Prostate gland (tissue), 2 donors: ENCODE measurements at regions not wholly inside any gene's neighbourhood (a gene's known extent, or its start where the extent isn't known, plus 50 kb on each side); places are given as distances from the start of the nearest gene placed in this dataset.

Source experiments
- DNase-seq: peaks from one replicate; pipeline ENCODE4 v3.0.0-alpha.2; 2019; ENCODE audit warnings: low spot score
- H3K27ac ChIP-seq, 2 donors: fragments of 200-600 bp; sonication (generic); 2 replicates each; pipeline ENCODE4 v1.5.1; 2017 to 2019
- H3K27me3 ChIP-seq: fragments of 200-600 bp; sonication (generic); replicated peaks from 2 replicates; pipeline ENCODE4 v1.5.1; 2019; ENCODE audit not compliant: insufficient read depth
- H3K36me3 ChIP-seq, 2 donors: fragments of 200-600 bp; sonication (generic); 1 replicate in 1 of 2; 2 replicates in 1 of 2; pipeline versions ENCODE4 v1.5.1 to v1.8.1; 2017 to 2019
- H3K4me1 ChIP-seq: fragments of 200-600 bp; sonication (generic); replicated peaks from 2 replicates; pipeline ENCODE4 v1.5.1; 2019
- H3K4me3 ChIP-seq, 2 donors: fragments of 200-600 bp; sonication (generic); 2 replicates each; pipeline ENCODE4 v1.5.1; 2017 to 2019
- H3K9me3 ChIP-seq: fragments of 200-600 bp; sonication (generic); 2 replicates; pipeline ENCODE4 v1.5.1; 2017
- POLR2A ChIP-seq: fragments of 450-650 bp; IDR thresholded peaks from one replicate; pipeline ENCODE4 v1.6.1; 2016; ENCODE audit warnings: antibody characterized with exemption, mild to moderate bottlenecking
- POLR2AphosphoS5 ChIP-seq: sonication (generic); formaldehyde crosslinking; IDR thresholded peaks from one replicate; pipeline ENCODE4 v1.6.1; 2017; ENCODE audit warnings: antibody characterized with exemption
- WGBS: methylation state at CpG from one replicate; pipeline ENCODE4 v1.1.5; 2018; 5-methylcytosine and 5-hydroxymethylcytosine counted together
- intact Hi-C: fragments of 100-400 bp; cut with DNase I; formaldehyde crosslinking; loops from one replicate; pipeline ENCODE4 v1.14.2; 2022
- small RNA-seq, 2 donors: library from RNA; depleted of rRNA; stranded (forward); fragments of <200 nt; gene quantifications; one replicate each; pipeline ENCODE3, GENCODE V24; 2016
- TF ChIP-seq, protein P1 (sequence below), 4 experiments: fragments of 200-600 bp in 2 of 4; fragments of 450-650 bp in 2 of 4; sonication (generic) in 2 of 4; IDR thresholded peaks; 1 replicate in 3 of 4; 2 replicates in 1 of 4; pipeline ENCODE4 v1.5.1; 2016 to 2019; ENCODE audit warnings: antibody characterized with exemption in 4 of 4, mild to moderate bottlenecking in 2 of 4, moderate library complexity in 2 of 4

DNA sequence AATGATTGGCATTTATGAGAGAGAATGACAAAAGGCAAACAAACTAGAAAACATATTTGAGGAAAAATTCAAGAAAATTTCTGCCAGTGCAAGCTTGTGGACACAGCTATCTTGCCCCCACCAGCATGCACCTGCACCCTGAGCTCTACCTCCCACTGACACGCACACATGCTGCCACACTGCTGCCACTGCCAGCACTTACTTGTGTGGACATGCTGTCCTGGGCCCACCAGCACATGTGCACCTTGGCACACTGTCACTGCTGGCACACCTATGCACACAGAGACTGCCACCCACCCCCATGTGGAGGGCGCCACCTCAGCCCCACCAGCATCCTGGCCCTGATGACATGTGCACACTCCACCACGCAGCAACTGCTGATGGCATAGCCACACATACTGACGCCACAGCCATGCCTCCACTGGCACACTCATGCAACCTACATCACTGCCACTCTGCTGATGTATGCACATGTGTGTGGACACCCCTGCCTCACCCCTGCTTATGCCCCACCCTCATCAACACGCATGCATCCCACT lies 475.0 kb downstream of the SOX5 start:
- Histone ChIP-seq H3K9me3 (no peaks in the 10 kb centered on the region), H3K27ac (no peak overlapping the region), H3K36me3 (no peaks in the 10 kb centered on the region), H3K4me3 (no peak overlapping the region), H3K27me3 (no peaks in the 10 kb centered on the region), H3K4me1 (no peaks in the 10 kb centered on the region)
- TF ChIP-seq, protein P1, sequence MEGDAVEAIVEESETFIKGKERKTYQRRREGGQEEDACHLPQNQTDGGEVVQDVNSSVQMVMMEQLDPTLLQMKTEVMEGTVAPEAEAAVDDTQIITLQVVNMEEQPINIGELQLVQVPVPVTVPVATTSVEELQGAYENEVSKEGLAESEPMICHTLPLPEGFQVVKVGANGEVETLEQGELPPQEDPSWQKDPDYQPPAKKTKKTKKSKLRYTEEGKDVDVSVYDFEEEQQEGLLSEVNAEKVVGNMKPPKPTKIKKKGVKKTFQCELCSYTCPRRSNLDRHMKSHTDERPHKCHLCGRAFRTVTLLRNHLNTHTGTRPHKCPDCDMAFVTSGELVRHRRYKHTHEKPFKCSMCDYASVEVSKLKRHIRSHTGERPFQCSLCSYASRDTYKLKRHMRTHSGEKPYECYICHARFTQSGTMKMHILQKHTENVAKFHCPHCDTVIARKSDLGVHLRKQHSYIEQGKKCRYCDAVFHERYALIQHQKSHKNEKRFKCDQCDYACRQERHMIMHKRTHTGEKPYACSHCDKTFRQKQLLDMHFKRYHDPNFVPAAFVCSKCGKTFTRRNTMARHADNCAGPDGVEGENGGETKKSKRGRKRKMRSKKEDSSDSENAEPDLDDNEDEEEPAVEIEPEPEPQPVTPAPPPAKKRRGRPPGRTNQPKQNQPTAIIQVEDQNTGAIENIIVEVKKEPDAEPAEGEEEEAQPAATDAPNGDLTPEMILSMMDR (IDR thresholded peaks at IDR 0.05): no peak
- TF ChIP-seq POLR2AphosphoS5: no peak
- no peak for TF ChIP-seq POLR2A
- DNase-seq: no peak
- 88% methylated on average over 5 of the region's 5 CpGs for WGBS
- intact Hi-C loops: no loop called here

Small RNA genes in the stretch of these regions (small RNA-seq; reads per million reads assigned to genes)
- 0 reads per million in 2 donors for gene AC087258.2
